NCI-H187 treated with DMSO at 0.1 percent for 48 hours (cell line): ENCODE measurements at regions not wholly inside any gene's neighbourhood (a gene's known extent, or its start where the extent isn't known, plus 50 kb on each side); places are given as distances from the start of the nearest gene placed in this dataset.
"Not testable (repeated sequence)": the region's sequence is repeated elsewhere in the genome, so short reads cannot be mapped to it uniquely, and the experiment has no call there.

Experiments used
- DNase-seq: peaks from one replicate; lab custom pipeline; 2025; lab: John Stamatoyannopoulos, UW

GRCh38 chr1:195218428-195219212 lies 1389.6 kb downstream of the KCNT2 start:
- DNase-seq = no peak

- DNase-seq = no peak
Measured at GRCh38 chr1:195202241-195202640, 1406.0 kb downstream of the KCNT2 start.

- DNase-seq = no peak
Measured at GRCh38 chr1:195200772-195201171, 1407.5 kb downstream of the KCNT2 start.

DNA sequence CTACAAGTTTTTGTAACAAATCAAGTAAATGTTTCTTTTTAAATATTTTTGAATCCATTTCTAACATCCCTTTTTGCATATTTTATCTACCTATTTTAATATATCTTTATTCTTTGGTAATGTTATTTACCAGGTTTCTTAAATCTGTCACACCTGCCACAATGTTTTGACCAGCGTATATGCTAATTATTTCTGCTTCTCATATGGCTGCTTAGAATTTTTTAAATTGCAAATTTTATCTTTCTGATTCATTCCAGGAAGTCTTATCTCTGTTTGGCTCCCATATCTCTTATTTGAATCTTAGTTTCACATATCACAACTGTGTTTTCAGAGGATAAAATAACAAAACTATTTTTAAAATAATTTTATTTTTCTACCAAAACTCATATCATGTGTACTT lies 1411.1 kb downstream of the KCNT2 start:
- no peak for DNase-seq

- no peak for DNase-seq
Measured at GRCh38 chr1:195195423-195196057, 1412.7 kb downstream of the KCNT2 start.

- no peak for DNase-seq
Measured at GRCh38 chr1:195193134-195193533, 1415.1 kb downstream of the KCNT2 start.

- DNase-seq = no peak
Measured at GRCh38 chr1:195188821-195189220, 1419.4 kb downstream of the KCNT2 start.

- no peak for DNase-seq
Measured at GRCh38 chr1:195186544-195186943, 1421.7 kb downstream of the KCNT2 start.

GRCh38 chr1:195185736-195186135 lies 1422.5 kb downstream of the KCNT2 start:
- DNase-seq = no peak

GRCh38 chr1:195185321-195185720 lies 1422.9 kb downstream of the KCNT2 start:
- DNase-seq = no peak

DNA sequence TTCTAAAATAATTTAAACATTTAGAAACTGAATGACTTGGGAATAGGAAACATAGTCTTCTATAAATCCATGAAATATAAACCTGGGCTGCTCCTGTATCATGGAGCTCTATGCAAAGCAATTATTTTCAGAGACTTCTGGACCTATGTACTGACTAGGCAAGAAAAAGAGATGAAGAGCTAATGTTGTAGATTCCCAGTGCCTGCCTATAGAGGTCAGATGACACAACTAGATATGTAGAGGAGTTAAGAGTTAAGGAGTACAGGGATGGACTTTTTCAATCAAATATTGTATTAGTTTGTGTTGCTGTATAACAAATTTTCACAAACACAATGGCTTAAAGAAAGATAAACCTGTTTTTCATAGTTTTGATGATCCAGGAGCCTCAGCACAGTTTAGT lies 1434.5 kb downstream of the KCNT2 start:
- DNase-seq = no peak

DNA sequence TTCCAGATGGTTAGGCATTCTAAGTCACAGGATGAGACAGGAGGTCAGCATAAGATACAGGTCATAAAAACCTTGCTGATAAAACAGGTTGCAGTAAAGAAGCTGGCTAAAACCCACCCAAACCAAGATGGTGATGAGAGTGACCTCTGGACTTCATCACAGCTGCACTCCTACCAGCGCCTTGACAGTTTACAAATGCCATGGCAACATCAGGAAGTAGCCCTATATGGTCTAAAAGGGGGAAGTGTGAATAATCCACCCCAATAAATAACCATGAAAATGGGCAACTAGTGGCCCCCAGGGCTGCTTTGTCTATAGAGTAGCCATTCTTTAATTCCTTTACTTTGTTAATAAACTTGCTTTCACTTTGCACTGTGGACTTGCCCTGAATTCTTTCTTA lies 1448.4 kb downstream of the KCNT2 start:
- DNase-seq = not testable (repeated sequence)

- no peak for DNase-seq
Measured at GRCh38 chr1:195158091-195158490, 1450.1 kb downstream of the KCNT2 start.

DNA sequence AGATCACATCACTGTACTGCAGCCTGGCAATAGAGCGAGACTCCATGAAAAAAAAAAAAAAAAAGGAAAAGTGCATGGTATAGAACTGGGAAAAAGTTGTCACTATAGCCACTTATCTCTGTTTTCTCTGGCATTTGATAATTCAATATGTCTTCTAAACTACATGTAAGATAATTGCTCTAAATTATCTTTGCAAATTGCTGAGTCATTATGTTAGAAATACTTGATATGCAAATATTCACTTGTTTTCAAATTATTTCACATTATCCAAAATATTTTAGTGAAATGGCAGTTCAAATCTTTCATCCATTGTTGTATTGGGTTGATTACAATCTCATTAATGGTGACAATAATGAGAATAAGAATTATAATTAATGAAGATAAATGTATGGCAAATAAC lies 1455.1 kb downstream of the KCNT2 start:
- DNase-seq = no peak

- DNase-seq = no peak
Measured at GRCh38 chr1:195150768-195151167, 1457.5 kb downstream of the KCNT2 start.

DNA sequence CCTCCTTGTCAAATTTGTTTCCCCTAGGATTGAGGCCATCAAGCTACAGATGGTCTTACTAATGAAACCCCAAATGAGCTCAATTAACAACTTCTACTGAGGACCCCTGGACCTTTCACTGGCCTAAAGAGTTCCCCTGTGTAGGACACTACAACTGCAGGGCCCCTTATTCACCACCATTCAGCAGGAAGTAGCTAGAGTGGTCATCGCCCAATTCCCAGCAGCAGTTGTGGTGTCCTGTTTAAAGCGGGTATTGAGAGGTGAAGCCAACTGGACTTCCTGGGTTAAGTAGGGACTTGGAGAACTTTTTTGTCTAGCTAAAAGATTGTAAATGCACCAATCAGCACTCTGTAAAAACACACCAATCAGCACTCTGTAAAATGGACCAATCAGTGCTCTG lies 1466.9 kb downstream of the KCNT2 start:
- no peak for DNase-seq

- DNase-seq = no peak
Measured at GRCh38 chr1:195130598-195130997, 1477.6 kb downstream of the KCNT2 start.

DNA sequence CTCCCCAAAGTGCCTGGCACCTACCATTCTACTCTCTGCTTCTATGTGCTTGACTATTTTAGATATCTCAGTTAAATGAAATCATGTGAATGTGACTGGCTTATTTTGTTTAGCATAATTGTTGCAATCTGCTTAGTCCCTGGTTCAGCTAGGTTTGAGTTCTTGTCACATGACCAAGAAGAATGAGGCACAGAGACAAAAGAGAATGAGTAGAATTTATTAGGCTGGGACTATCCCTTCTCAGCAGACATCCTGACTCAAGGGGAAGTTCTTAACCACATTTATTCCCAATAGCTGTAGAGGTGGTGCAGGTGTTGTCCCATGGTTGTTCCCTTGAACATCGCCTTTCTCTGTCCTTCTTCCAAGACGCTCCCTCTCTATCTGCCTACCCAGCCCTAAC lies 1485.7 kb downstream of the KCNT2 start:
- no peak for DNase-seq

GRCh38 chr1:195113471-195113870 lies 1494.8 kb downstream of the KCNT2 start:
- DNase-seq = no peak

- no peak for DNase-seq
Measured at GRCh38 chr1:195105773-195106172, 1502.5 kb downstream of the KCNT2 start.

DNA sequence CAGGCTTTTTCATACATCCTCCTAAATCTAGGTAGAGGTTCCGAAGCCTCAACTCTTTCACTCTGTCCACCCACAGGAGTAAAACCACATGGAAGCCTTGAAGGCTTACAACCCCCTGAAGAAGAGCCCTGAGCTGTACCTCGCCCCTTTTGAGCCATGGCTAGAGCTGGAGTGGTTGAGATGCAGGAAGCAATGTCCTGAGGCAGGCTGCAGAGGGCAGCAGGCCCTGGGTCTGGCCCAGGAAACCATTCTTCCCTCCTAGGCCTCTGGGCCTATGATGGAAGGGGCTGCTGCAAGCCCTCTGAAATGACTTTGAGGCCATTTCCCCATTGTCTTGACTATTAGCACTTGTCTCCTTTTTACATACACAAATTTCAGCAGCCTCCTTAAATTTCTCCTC lies 1503.0 kb downstream of the KCNT2 start:
- DNase-seq = no peak

DNA sequence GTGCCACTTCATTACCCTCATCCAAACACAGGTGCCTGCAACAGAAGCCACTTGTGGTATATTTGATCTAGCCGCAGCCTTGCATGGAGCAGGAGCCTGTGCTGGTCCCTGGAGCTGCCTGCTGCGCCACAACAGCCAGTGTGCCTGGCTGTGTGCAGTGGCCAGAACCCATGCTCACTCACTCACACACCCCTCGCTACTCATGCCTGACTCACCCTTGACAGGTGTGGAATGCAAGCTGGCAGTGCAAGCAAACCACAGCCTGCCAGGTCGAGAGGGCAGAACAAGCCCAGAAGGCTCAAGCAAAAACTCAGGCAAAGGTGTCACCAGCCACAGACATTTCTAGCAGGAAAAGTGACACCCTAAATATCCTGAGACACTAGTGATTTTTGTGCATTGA lies 1510.9 kb downstream of the KCNT2 start:
- no peak for DNase-seq

DNA sequence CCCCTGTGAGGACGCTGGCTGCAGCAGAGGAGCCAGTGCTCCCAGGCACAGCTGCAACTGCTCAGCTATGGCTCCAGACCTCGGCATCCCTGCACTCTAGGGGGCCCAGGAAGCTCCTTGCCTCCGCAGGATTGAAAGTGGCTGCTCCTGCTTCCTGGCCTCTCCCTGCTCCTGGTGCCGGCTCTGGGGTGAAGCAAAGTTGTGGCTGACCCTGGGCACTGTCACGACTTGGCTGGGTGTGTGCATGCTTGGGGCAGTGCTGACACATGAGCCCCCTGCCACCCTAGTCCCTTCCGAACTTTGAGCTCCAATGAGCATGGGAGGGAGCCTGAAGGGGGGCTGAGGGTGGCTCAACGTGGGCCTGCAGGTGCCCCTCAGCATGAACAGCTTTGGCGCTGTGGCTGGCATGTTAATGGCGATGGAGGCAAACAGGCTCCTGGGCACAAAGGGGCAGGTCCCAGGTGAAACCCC lies 1512.2 kb downstream of the KCNT2 start:
- DNase-seq = no peak

DNA sequence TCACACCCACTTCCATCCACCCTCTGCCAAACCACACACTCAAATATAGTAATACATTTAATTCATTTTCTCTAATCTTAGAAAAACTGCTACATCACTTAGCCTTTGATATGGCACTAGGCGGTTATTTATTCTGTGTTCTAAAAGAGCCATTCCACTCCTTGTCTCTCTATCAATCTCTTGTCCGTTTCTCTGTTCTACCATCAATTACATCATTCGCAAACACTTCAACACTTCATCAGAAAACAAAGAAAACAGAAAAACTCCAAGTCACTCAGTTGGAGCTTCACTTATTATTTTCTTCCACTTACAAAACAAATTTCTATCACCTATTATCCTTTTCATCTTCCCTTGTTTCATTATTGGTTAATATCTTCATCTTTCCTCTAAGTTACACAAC lies 1523.0 kb downstream of the KCNT2 start:
- DNase-seq = no peak
